Transverse colon (tissue), 4 donors: ENCODE measurements at regions not wholly inside any gene's neighbourhood (a gene's known extent, or its start where the extent isn't known, plus 50 kb on each side); places are given as distances from the start of the nearest gene placed in this dataset.

ENCODE experiments used
- CTCF ChIP-seq, 5 experiments: fragments of 200-600 bp in 3 of 5; fragments of 450-650 bp in 2 of 5; sonication (generic) in 3 of 5; IDR thresholded peaks; 1 replicate in 2 of 5; 2 replicates in 3 of 5; pipeline ENCODE4 v1.5.1; 2016 to 2017; ENCODE audit warnings: antibody characterized with exemption in 5 of 5, inconsistent platforms in 3 of 5, mild to moderate bottlenecking in 2 of 5, moderate library complexity in 1 of 5
- EP300 ChIP-seq: sonication (generic); formaldehyde crosslinking; IDR thresholded peaks from one replicate; pipeline ENCODE4 v1.6.1; 2017; ENCODE audit warnings: antibody characterized with exemption, low read depth
- POLR2A ChIP-seq: fragments of 450-650 bp; IDR thresholded peaks from one replicate; pipeline ENCODE4 v1.6.1; 2016; ENCODE audit warnings: antibody characterized with exemption, mild to moderate bottlenecking, moderate library complexity
- POLR2AphosphoS5 ChIP-seq, 3 donors: sonication (generic); formaldehyde crosslinking; IDR thresholded peaks; one replicate each; pipeline ENCODE4 v1.6.1; 2016; ENCODE audit warnings: antibody characterized with exemption in 3 of 3

GRCh38 chr13:99756281-99756680 lies 215.3 kb downstream of the ZIC5 start:
- TF ChIP-seq POLR2AphosphoS5 (IDR thresholded peaks at IDR 0.05) (no peak), CTCF (IDR thresholded peaks at IDR 0.05) (no peak), POLR2A (no peak), EP300 (no peak)
